HG02943 (cell line): ENCODE measurements at regions not wholly inside any gene's neighbourhood (a gene's known extent, or its start where the extent isn't known, plus 50 kb on each side); places are given as distances from the start of the nearest gene placed in this dataset.

Source experiments
- ATAC-seq: cut with Tn5 transposase; IDR thresholded peaks from one replicate; pipeline ENCODE4 v1.9.1; 2021; ENCODE audit warnings: mild to moderate bottlenecking, low read depth, moderate library complexity; ENCODE audit not compliant: unreplicated experiment

- no peak for ATAC-seq
Measured at GRCh38 chr9:21657966-21658667, 144.3 kb upstream of the MTAP start.

- ATAC-seq: no peak
Measured at GRCh38 chr9:21660976-21661375, 141.5 kb upstream of the MTAP start.

DNA sequence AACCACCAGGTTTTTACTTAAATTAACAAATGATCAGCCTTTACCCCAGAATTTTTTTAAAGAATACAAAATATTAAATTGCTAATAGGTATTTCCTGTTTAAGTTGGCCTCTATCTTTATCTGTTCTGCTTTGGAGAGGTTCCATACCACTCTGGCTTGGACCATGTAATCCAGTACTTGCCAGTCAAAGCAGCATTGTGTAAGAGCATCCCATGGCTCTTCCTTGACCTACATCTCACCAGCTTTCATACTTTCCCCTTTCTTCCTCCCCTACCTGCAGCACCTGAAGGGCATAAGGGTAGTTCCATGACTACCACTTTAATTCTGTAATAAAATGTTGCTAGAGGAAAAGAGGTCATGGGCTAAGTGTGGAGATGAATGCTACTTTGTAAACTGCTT lies 140.8 kb upstream of the MTAP start:
- no peak for ATAC-seq

DNA sequence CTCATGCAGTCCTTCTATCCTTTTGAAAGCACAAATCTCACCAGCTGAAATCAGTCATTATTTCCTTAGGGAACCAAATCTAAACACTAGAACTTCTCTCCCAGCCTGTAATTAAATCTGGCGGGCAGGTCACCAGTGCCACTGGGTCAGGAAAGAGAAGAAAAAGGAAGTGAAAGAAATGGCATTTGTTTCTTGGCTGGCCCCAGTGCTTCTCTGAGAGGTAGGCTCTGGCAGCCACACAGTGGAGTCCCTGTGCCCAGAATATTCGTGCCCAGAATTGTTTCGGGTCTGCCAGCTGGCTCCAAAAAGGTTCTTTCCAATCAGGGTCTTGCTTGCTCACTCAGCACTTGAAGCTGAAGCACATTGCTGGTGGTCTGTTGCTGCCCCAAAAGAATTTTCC lies 133.9 kb upstream of the MTAP start:
- ATAC-seq: no peak

GRCh38 chr9:21669701-21670100 lies 132.7 kb upstream of the MTAP start:
- no peak for ATAC-seq

DNA sequence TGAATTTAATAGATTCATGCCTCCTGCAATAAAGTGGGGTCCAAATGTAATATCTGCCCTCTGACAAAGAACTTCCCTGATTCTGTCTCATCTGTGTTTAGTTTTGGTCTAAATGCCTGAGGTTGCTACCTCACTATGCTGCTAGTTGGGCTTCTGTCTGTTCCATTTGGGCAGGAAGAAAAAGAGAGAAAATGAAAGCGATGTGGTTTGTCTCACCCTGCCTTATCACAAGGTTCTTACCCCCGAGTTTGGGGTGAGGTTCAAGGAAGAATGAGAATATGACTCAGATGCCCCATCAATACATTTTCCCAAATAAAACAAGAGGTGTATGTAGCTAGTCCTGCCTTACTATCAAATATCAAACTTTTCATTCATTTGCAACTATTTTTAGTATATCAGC lies 132.1 kb upstream of the MTAP start:
- ATAC-seq: no peak

DNA sequence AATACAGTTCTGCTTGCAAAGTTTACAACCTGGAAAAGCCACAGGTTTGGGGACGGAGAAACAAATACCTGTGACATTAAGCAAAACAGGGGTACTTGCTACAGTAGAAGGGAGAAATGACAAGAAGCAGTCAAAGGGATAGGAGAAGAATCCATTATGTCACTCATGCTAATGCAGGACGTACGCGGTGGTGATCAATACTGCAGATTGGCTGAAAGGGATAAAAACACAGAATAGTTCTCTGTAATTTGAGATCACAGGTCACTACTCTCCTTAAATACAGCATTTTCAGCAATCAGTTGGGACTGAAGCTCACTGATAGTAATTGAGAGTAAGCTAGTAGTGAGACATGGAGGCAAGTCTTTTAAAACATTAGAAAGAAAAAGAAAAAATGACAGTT lies 130.3 kb upstream of the MTAP start:
- ATAC-seq: no peak

DNA sequence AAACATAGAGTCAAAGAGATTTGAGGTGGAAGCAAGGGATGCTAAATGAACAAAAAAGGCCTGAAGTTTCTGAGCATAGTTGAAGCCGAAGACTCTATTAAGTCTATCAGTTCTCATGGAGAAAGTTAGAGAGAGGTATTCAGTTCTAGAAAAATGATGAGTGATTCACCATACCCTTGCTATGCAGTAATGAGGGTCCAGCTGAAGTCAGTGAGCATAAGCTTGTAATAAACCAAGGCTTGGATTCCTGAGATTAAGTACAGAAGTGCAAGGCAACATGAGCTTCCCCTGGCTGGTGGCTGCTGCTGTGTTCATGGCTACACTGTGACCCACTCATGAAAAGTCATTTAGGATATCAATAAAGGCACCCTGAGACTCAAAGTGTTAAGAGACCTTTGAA lies 129.7 kb upstream of the MTAP start:
- ATAC-seq: no peak

- ATAC-seq: no peak
Measured at GRCh38 chr9:21674894-21675293, 127.5 kb upstream of the MTAP start.

DNA sequence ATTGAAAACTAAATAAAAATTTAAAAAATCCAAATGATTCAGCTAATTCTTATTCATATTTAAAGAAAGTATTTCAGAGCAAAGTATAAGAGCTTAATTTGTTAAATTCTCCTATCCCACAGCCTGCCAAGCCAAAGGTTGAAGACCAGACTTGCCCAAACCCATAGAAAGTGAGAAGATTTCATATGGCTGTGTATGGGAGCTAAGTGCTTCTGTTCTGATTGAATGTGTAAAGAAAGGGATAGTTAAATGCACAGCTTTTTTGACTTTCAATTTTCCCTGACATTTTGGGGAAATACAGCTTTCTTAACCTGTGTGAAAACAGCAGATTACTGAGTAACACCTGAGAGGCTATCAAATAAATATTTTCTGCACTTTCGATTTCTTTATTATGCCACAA lies 125.0 kb upstream of the MTAP start:
- ATAC-seq: no peak

- no peak for ATAC-seq
Measured at GRCh38 chr9:21677834-21678233, 124.6 kb upstream of the MTAP start.

DNA sequence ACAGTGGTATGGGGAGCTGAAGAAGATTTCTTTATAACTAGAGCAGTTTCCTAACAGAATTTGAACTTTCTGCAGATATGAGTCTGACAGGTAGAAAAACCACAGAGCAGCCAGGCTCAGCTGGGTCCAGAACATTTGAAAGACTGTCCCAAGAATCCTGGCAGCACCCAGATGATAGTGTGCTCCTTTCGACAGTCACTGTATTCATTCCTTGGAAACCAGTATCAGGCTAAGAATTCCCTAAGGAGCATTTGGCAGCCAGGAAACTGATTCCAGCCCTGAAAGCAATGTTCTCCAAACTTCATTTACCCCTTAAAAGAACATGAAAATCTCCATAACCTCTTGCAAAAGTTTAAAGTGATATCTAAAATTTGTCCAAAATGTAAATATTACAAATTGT lies 123.0 kb upstream of the MTAP start:
- ATAC-seq: no peak

DNA sequence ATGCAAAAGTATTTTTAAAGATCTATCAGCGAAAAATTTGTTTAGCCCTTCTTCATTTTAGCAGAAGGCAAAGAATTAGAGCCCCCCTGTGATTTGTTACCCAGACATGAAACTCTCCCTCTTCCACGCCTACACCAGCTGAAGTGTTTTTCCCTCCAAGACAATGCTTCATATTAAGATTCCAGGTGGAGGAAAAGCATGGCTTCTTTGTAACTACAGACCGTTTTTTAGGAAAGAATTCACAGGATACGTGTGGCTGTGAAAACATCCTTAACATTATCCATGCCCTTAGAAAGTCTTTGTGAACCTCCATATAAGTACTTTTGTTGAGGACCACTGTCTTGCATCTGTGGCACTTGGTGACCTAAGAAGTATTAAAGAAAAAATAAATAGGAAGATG lies 121.8 kb upstream of the MTAP start:
- no peak for ATAC-seq

DNA sequence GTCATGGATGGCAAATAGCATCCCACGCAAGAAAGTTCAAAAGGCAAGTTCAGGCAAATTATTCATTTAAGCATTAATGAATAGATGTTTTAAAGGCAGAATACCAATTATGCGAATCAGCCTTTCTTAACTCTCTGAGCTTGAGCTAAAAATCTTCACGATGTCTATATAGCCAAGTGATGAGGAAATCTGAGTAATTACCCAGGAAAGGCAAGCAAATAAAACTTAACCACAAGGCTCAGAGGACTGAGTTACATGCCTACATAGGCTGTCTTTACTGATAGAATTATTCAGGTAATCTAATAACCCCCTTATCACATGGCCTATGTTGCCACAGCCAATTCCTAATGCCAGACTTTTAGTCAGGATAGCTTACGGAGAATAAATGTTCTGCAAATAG lies 120.8 kb upstream of the MTAP start:
- no peak for ATAC-seq

DNA sequence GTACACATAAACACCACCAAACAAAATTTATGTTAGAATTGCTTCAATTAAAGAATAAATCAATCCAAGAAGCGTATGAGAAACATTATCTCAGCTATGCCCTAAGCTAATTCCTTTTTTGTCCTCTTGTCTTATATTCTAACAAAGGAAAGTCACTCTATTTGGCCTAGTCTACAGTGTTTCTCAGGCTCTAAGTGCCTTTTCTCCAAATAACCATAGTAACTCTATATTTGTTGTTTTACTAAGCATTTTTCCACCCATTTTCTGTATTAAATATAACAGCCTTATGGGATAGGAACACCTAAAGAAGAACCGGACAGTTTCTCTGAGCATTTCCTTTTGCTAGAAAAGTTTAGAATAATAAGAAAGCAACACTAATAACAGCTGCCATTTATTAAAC lies 120.1 kb upstream of the MTAP start:
- ATAC-seq: no peak

- no peak for ATAC-seq
Measured at GRCh38 chr9:21682981-21683380, 119.5 kb upstream of the MTAP start.

DNA sequence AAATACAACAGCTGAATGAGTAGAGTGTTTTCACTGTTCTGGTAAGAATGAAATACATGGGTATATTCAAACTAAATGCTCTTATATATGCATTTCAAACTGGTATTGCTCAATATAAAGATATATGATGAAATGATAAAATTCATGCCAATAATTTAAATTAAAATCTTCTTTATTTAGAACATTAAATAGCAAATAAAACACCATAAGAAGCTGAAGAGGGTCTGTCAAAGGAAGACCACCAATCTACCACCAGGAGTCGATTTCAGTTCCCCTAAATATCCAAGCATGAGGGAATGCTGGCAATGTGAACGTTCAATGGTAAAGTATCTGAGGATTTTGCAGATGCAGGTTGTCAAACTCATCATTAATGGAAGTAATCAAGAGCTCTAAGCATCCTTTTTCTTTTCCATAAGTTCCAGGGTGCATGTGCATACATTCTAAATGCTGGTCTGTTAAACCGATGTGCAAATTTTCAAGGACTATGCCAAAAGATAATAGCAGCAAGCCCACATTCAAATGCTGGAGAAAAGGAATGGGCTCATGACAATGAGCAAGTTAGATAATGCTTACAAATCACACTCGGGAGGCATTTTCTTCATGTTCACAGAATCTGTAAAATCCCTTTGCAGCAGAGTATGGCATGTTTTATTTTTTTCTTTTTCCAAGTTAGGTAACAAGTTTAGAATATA lies 118.8 kb upstream of the MTAP start:
- no peak for ATAC-seq

GRCh38 chr9:21684231-21684630 lies 118.2 kb upstream of the MTAP start:
- no peak for ATAC-seq

- no peak for ATAC-seq
Measured at GRCh38 chr9:21684831-21685362, 117.5 kb upstream of the MTAP start.

GRCh38 chr9:21685502-21685901 lies 116.9 kb upstream of the MTAP start:
- no peak for ATAC-seq

- ATAC-seq: no peak
Measured at GRCh38 chr9:21686738-21687137, 115.7 kb upstream of the MTAP start.

- no peak for ATAC-seq
Measured at GRCh38 chr9:21687351-21687750, 115.1 kb upstream of the MTAP start.
